ENCODE measurements at regions not wholly inside any gene's neighbourhood (a gene's known extent, or its start where the extent isn't known, plus 50 kb on each side); places are given as distances from the start of the nearest gene placed in this dataset.

GRCh38 chr10:130927157-130927556 lies 384.4 kb downstream of the TCERG1L start:
- no peak overlapping the region for H3K4me3 ChIP-seq (ENCODE audit: control insufficient read depth in 1 of 7, extremely low read depth in 1 of 7, insufficient read depth in 4 of 7, low read depth in 2 of 7, low read length in 6 of 7)
- peaks cover 0 to 3% (median 0%) of the 10 kb centered on the region in 5 experiments for H3K9me3 ChIP-seq (ENCODE audit: control extremely low read depth in 1 of 5, control insufficient read depth in 4 of 5, insufficient read depth in 2 of 5, low read depth in 1 of 5, low read length in 4 of 5)
- H3K27me3 ChIP-seq (replicated peaks in 2 of 5; ENCODE audit: control insufficient read depth in 4 of 5, insufficient read depth in 5 of 5, low read length in 4 of 5) = no peaks in the 10 kb centered on the region
- ChIA-PET CTCF (interaction anchor here (0.7 to 1.2 kb wide), 2 partner anchors 12 to 56 kb away, joined by 3 read pairs; no protein-coding TSS in a partner anchor), POLR2A (no interaction called here)
- 81% methylated on average over 3 of the region's 4 CpGs for WGBS (ENCODE audit: insufficient coverage)
- no peaks in the 10 kb centered on the region for H3K36me3 ChIP-seq (ENCODE audit: control insufficient read depth in 4 of 4, insufficient read depth in 4 of 4, low read length in 3 of 4)
- H3K27ac ChIP-seq (ENCODE audit: insufficient read depth in 1 of 2, low read depth in 1 of 2, low read length in 2 of 2, poor library complexity in 1 of 2, severe bottlenecking in 2 of 2) = no peak overlapping the region
- no peaks in the 10 kb centered on the region for H3K4me1 ChIP-seq (ENCODE audit: control extremely low read depth in 1 of 4, control insufficient read depth in 4 of 4, insufficient read depth in 4 of 4, low read length in 3 of 4)
- DNase-seq = no peak

- CTCF ChIA-PET = interaction anchor here (1.2 kb wide), 1 partner anchor 9 kb away, joined by 3 read pairs; no protein-coding TSS in a partner anchor
- no peaks in the 10 kb centered on the region for H3K4me1 ChIP-seq (ENCODE audit: control extremely low read depth in 1 of 4, control insufficient read depth in 4 of 4, insufficient read depth in 4 of 4, low read length in 3 of 4)
- no peaks in the 10 kb centered on the region for H3K27me3 ChIP-seq (replicated peaks in 2 of 5; ENCODE audit: control insufficient read depth in 4 of 5, insufficient read depth in 5 of 5, low read length in 4 of 5)
- POLR2A ChIA-PET = no interaction called here
- H3K4me3 ChIP-seq (ENCODE audit: control insufficient read depth in 1 of 7, extremely low read depth in 1 of 7, insufficient read depth in 4 of 7, low read depth in 2 of 7, low read length in 6 of 7) = no peak overlapping the region
- no peak overlapping the region for H3K27ac ChIP-seq (ENCODE audit: insufficient read depth in 1 of 2, low read depth in 1 of 2, low read length in 2 of 2, poor library complexity in 1 of 2, severe bottlenecking in 2 of 2)
- H3K9me3 ChIP-seq (ENCODE audit: control extremely low read depth in 1 of 5, control insufficient read depth in 4 of 5, insufficient read depth in 2 of 5, low read depth in 1 of 5, low read length in 4 of 5) = peaks cover 0 to 3% (median 0%) of the 10 kb centered on the region in 5 experiments
- no peaks in the 10 kb centered on the region for H3K36me3 ChIP-seq (ENCODE audit: control insufficient read depth in 4 of 4, insufficient read depth in 4 of 4, low read length in 3 of 4)
- WGBS (ENCODE audit: insufficient coverage) = 80% methylated on average over 3 of the region's 3 CpGs
- no peak for DNase-seq
These were observed 383.2 kb downstream of the TCERG1L start for GRCh38 chr10:130928306-130928705.

GRCh38 chr10:130929422-130930325 lies 381.8 kb downstream of the TCERG1L start:
- no peak for DNase-seq
- Histone ChIP-seq H3K27ac (ENCODE audit: insufficient read depth in 1 of 2, low read depth in 1 of 2, low read length in 2 of 2, poor library complexity in 1 of 2, severe bottlenecking in 2 of 2) (no peak overlapping the region), H3K4me3 (ENCODE audit: control insufficient read depth in 1 of 7, extremely low read depth in 1 of 7, insufficient read depth in 4 of 7, low read depth in 2 of 7, low read length in 6 of 7) (no peak overlapping the region), H3K9me3 (ENCODE audit: control extremely low read depth in 1 of 5, control insufficient read depth in 4 of 5, insufficient read depth in 2 of 5, low read depth in 1 of 5, low read length in 4 of 5) (peaks cover 0 to 3% (median 0%) of the 10 kb centered on the region in 5 experiments), H3K36me3 (ENCODE audit: control insufficient read depth in 4 of 4, insufficient read depth in 4 of 4, low read length in 3 of 4) (no peaks in the 10 kb centered on the region), H3K4me1 (ENCODE audit: control extremely low read depth in 1 of 4, control insufficient read depth in 4 of 4, insufficient read depth in 4 of 4, low read length in 3 of 4) (no peaks in the 10 kb centered on the region), H3K27me3 (replicated peaks in 2 of 5; ENCODE audit: control insufficient read depth in 4 of 5, insufficient read depth in 5 of 5, low read length in 4 of 5) (peaks cover 0 to 5% (median 2%) of the 10 kb centered on the region in 5 experiments)
- POLR2A ChIA-PET = no interaction called here
- WGBS (ENCODE audit: insufficient coverage) = 89% methylated on average over 17 of the region's 17 CpGs
- CTCF ChIA-PET = interaction anchor here (1.2 kb wide), 1 partner anchor 8 kb away, joined by 3 read pairs; no protein-coding TSS in a partner anchor

- Histone ChIP-seq H3K27me3 (replicated peaks in 2 of 5; ENCODE audit: control insufficient read depth in 4 of 5, insufficient read depth in 5 of 5, low read length in 4 of 5) (peaks cover 0 to 5% (median 2%) of the 10 kb centered on the region in 5 experiments), H3K9me3 (ENCODE audit: control extremely low read depth in 1 of 5, control insufficient read depth in 4 of 5, insufficient read depth in 2 of 5, low read depth in 1 of 5, low read length in 4 of 5) (no peaks in the 10 kb centered on the region), H3K36me3 (ENCODE audit: control insufficient read depth in 4 of 4, insufficient read depth in 4 of 4, low read length in 3 of 4) (no peaks in the 10 kb centered on the region), H3K4me3 (ENCODE audit: control insufficient read depth in 1 of 7, extremely low read depth in 1 of 7, insufficient read depth in 4 of 7, low read depth in 2 of 7, low read length in 6 of 7) (no peak overlapping the region), H3K4me1 (ENCODE audit: control extremely low read depth in 1 of 4, control insufficient read depth in 4 of 4, insufficient read depth in 4 of 4, low read length in 3 of 4) (no peaks in the 10 kb centered on the region), H3K27ac (ENCODE audit: insufficient read depth in 1 of 2, low read depth in 1 of 2, low read length in 2 of 2, poor library complexity in 1 of 2, severe bottlenecking in 2 of 2) (no peak overlapping the region)
- WGBS (ENCODE audit: insufficient coverage) = 69% methylated on average over 5 of the region's 5 CpGs
- POLR2A ChIA-PET = no interaction called here
- CTCF ChIA-PET = no interaction called here
- DNase-seq = no peak
These were observed 380.7 kb downstream of the TCERG1L start for GRCh38 chr10:130930821-130931220.

GRCh38 chr10:130931256-130931655 lies 380.3 kb downstream of the TCERG1L start:
- DNase-seq = no peak
- 93% methylated on average over 7 of the region's 7 CpGs for WGBS (ENCODE audit: insufficient coverage)
- ChIA-PET CTCF (no interaction called here), POLR2A (no interaction called here)
- no peaks in the 10 kb centered on the region for H3K9me3 ChIP-seq (ENCODE audit: control extremely low read depth in 1 of 5, control insufficient read depth in 4 of 5, insufficient read depth in 2 of 5, low read depth in 1 of 5, low read length in 4 of 5)
- no peak overlapping the region for H3K27ac ChIP-seq (ENCODE audit: insufficient read depth in 1 of 2, low read depth in 1 of 2, low read length in 2 of 2, poor library complexity in 1 of 2, severe bottlenecking in 2 of 2)
- no peaks in the 10 kb centered on the region for H3K36me3 ChIP-seq (ENCODE audit: control insufficient read depth in 4 of 4, insufficient read depth in 4 of 4, low read length in 3 of 4)
- no peak overlapping the region for H3K4me3 ChIP-seq (ENCODE audit: control insufficient read depth in 1 of 7, extremely low read depth in 1 of 7, insufficient read depth in 4 of 7, low read depth in 2 of 7, low read length in 6 of 7)
- H3K27me3 ChIP-seq (replicated peaks in 2 of 5; ENCODE audit: control insufficient read depth in 4 of 5, insufficient read depth in 5 of 5, low read length in 4 of 5) = peaks cover 0 to 5% (median 2%) of the 10 kb centered on the region in 5 experiments
- H3K4me1 ChIP-seq (ENCODE audit: control extremely low read depth in 1 of 4, control insufficient read depth in 4 of 4, insufficient read depth in 4 of 4, low read length in 3 of 4) = no peaks in the 10 kb centered on the region

GRCh38 chr10:130932326-130933007 lies 379.1 kb downstream of the TCERG1L start:
- Histone ChIP-seq H3K36me3 (ENCODE audit: control insufficient read depth in 4 of 4, insufficient read depth in 4 of 4, low read length in 3 of 4) (no peaks in the 10 kb centered on the region), H3K9me3 (ENCODE audit: control extremely low read depth in 1 of 5, control insufficient read depth in 4 of 5, insufficient read depth in 2 of 5, low read depth in 1 of 5, low read length in 4 of 5) (no peaks in the 10 kb centered on the region), H3K4me3 (ENCODE audit: control insufficient read depth in 1 of 7, extremely low read depth in 1 of 7, insufficient read depth in 4 of 7, low read depth in 2 of 7, low read length in 6 of 7) (no peak overlapping the region), H3K27ac (ENCODE audit: insufficient read depth in 1 of 2, low read depth in 1 of 2, low read length in 2 of 2, poor library complexity in 1 of 2, severe bottlenecking in 2 of 2) (no peak overlapping the region), H3K27me3 (replicated peaks in 2 of 5; ENCODE audit: control insufficient read depth in 4 of 5, insufficient read depth in 5 of 5, low read length in 4 of 5) (peaks cover 0 to 5% (median 2%) of the 10 kb centered on the region in 5 experiments), H3K4me1 (ENCODE audit: control extremely low read depth in 1 of 4, control insufficient read depth in 4 of 4, insufficient read depth in 4 of 4, low read length in 3 of 4) (no peaks in the 10 kb centered on the region)
- DNase-seq = no peak
- ChIA-PET CTCF (no interaction called here), POLR2A (no interaction called here)
- 93% methylated on average over 15 of the region's 15 CpGs for WGBS (ENCODE audit: insufficient coverage)

GRCh38 chr10:130933008-130933390 lies 378.5 kb downstream of the TCERG1L start:
- 85% methylated on average over 3 of the region's 5 CpGs for whole genome bisulfite sequencing (ENCODE audit: insufficient coverage)
- CTCF ChIA-PET = no interaction called here
- no peaks in the 10 kb centered on the region for H3K4me1 ChIP-seq (ENCODE audit: control extremely low read depth in 1 of 4, control insufficient read depth in 4 of 4, insufficient read depth in 4 of 4, low read length in 3 of 4)
- H3K36me3 ChIP-seq (ENCODE audit: control insufficient read depth in 4 of 4, insufficient read depth in 4 of 4, low read length in 3 of 4) = no peaks in the 10 kb centered on the region
- H3K4me3 ChIP-seq (ENCODE audit: control insufficient read depth in 1 of 7, extremely low read depth in 1 of 7, insufficient read depth in 4 of 7, low read depth in 2 of 7, low read length in 6 of 7) = no peak overlapping the region
- H3K27ac ChIP-seq (ENCODE audit: insufficient read depth in 1 of 2, low read depth in 1 of 2, low read length in 2 of 2, poor library complexity in 1 of 2, severe bottlenecking in 2 of 2) = no peak overlapping the region
- DNase-seq = no peak
- peaks cover 0 to 5% (median 2%) of the 10 kb centered on the region in 5 experiments for H3K27me3 ChIP-seq (replicated peaks in 2 of 5; ENCODE audit: control insufficient read depth in 4 of 5, insufficient read depth in 5 of 5, low read length in 4 of 5)
- POLR2A ChIA-PET = no interaction called here
- H3K9me3 ChIP-seq (ENCODE audit: control extremely low read depth in 1 of 5, control insufficient read depth in 4 of 5, insufficient read depth in 2 of 5, low read depth in 1 of 5, low read length in 4 of 5) = no peaks in the 10 kb centered on the region
